BLaER1 treated with 17β-estradiol and CSF1 and Interleukin-3, amounts not matched to agents 10 nM and 100 nM (cell line): ENCODE measurements at regions not wholly inside any gene's neighbourhood (a gene's known extent, or its start where the extent isn't known, plus 50 kb on each side); places are given as distances from the start of the nearest gene placed in this dataset.

Source experiments
- H3K27ac ChIP-seq, 11 experiments: shearing (Covaris generic); formaldehyde crosslinking; 2 replicates each; pipeline ENCODE4 v1.8.1; 2022
- H3K27me3 ChIP-seq, 11 experiments: shearing (Covaris generic); formaldehyde crosslinking; 2 replicates each; pipeline ENCODE4 v1.8.1; 2022
- H3K36me3 ChIP-seq, 11 experiments: shearing (Covaris generic); formaldehyde crosslinking; 2 replicates each; pipeline ENCODE4 v1.8.1; 2022
- H3K4me1 ChIP-seq, 10 experiments: shearing (Covaris generic); formaldehyde crosslinking; 2 replicates each; pipeline ENCODE4 v1.8.1; 2022
- H3K4me2 ChIP-seq, 11 experiments: shearing (Covaris generic); formaldehyde crosslinking; 2 replicates each; pipeline ENCODE4 v1.8.1; 2022
- H3K4me3 ChIP-seq, 10 experiments: shearing (Covaris generic); formaldehyde crosslinking; 2 replicates each; pipeline ENCODE4 v1.8.1; 2022
- H3K9ac ChIP-seq, 11 experiments: shearing (Covaris generic); formaldehyde crosslinking; 2 replicates each; pipeline ENCODE4 v1.8.1; 2022
- H3K9me3 ChIP-seq, 11 experiments: shearing (Covaris generic); formaldehyde crosslinking; replicated peaks in 1 of 11; 2 replicates each; pipeline ENCODE4 v1.8.1; 2022
- H4K20me1 ChIP-seq, 11 experiments: shearing (Covaris generic); formaldehyde crosslinking; 2 replicates each; pipeline ENCODE4 v1.8.1; 2022
- Cebpa-rat ChIP-seq, 11 experiments: shearing (Covaris generic); IDR thresholded peaks; 2 replicates each; pipeline ENCODE4 v1.8.1; 2022

DNA sequence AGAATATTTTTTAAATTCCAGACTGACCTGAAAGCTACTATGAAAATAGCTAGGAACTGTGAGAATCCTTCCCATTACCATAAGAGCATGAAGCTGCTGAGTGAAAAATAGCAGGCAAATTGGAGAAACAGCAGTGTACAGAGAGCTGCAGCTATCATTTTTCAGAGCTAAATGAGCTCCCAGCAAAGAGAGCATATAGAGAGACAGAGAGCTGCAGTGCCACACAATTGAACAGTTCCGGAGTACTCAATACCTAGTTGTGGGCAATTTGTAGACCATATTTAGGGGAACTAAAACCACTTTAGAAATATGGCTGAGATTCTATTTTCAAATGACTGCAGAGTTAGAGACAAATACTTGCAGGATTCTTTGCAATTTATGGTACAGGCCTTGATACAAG, 645.3 kb downstream of the STK39 start:
- H3K9ac ChIP-seq = no peak overlapping the region
- H3K4me3 ChIP-seq = no peak overlapping the region
- H4K20me1 ChIP-seq = no peaks in the 10 kb centered on the region
- no peak for TF ChIP-seq Cebpa-rat (IDR thresholded peaks at IDR 0.05)
- H3K4me2 ChIP-seq = no peak overlapping the region
- no peaks in the 10 kb centered on the region for H3K36me3 ChIP-seq
- H3K9me3 ChIP-seq = no peaks in the 10 kb centered on the region
- no peak overlapping the region for H3K27ac ChIP-seq
- H3K27me3 ChIP-seq = no peaks in the 10 kb centered on the region
- H3K4me1 ChIP-seq = no peaks in the 10 kb centered on the region

DNA sequence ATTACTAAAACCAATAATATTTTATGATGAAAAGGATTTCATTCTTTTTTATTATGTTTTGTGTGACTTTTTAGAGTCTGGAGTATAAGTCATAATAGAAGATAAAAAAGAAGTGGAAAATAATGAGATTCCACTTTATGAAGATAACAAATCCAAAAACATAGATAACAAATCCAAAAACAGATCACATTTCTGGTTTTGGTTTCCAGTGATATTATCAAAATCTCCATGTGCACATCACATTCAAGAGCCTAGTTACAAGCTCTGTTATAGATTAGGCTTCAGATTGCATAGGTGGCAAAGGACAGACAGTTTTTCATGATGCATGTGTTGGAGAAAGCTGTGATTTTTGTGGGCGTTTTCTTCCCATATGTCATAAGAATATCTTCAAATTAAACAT, 648.2 kb downstream of the STK39 start:
- Histone ChIP-seq H3K9me3 (no peaks in the 10 kb centered on the region), H3K4me3 (no peak overlapping the region), H3K27me3 (no peaks in the 10 kb centered on the region), H3K4me2 (no peak overlapping the region), H3K4me1 (no peaks in the 10 kb centered on the region), H3K27ac (no peak overlapping the region), H4K20me1 (no peaks in the 10 kb centered on the region), H3K36me3 (no peaks in the 10 kb centered on the region), H3K9ac (no peak overlapping the region)
- no peak for TF ChIP-seq Cebpa-rat (IDR thresholded peaks at IDR 0.05)

DNA sequence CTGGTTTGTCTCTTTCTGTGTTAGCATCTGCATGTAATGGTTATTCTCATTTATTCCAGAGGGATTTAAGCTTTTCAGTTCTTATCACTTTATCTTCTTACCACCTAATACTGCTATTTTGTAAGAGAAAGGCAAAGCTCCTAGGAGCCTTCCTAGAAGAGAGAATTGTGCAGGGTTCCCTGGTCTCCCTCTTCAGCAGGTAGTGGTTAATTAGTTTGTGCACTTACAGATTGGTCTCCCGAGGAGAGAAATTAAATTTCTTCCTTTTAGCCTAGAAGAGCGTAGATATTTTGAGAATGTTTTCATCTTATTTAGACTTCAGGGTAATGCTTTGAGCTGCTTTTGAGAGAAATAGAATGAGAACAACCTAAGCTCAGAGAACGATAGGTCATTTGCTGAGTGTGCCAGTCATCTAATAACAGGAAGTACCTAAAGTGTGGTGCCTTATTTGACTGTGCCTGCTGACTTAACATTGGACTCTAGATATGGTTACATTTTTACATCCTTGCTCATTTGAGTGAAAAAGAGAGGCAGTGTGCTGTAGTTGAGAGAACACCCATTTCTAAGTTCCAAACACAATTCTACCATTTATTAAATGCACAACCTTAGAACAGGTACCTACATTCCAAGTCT, 651.4 kb downstream of the STK39 start:
- Histone ChIP-seq H3K9me3 (no peaks in the 10 kb centered on the region), H3K27me3 (no peaks in the 10 kb centered on the region), H4K20me1 (no peaks in the 10 kb centered on the region), H3K4me1 (no peaks in the 10 kb centered on the region), H3K4me3 (no peak overlapping the region), H3K4me2 (no peak overlapping the region), H3K9ac (no peak overlapping the region), H3K27ac (no peak overlapping the region), H3K36me3 (no peaks in the 10 kb centered on the region)
- TF ChIP-seq Cebpa-rat (IDR thresholded peaks at IDR 0.05) = no peak

DNA sequence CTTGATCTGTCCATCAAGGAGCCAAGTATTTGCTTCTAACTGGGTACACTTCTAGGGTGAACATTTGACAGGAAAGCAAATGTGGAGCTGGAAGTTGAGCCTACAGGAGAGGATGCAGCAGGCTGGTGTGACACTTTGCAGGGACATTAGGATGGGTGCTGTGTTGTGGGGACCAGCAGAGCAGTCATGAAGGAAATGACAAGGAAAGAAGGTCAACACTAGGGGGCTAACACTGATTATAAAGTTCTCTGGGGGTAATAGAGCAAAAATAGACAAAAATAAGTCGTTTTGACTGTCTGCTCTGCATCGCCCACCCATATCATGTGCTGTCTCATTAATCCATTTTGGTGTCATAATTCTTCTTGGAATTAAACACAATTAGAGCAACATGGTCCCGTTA, 652.4 kb downstream of the STK39 start:
- no peaks in the 10 kb centered on the region for H3K4me1 ChIP-seq
- H3K27me3 ChIP-seq = no peaks in the 10 kb centered on the region
- TF ChIP-seq Cebpa-rat (IDR thresholded peaks at IDR 0.05) = no peak
- no peak overlapping the region for H3K9ac ChIP-seq
- no peak overlapping the region for H3K4me3 ChIP-seq
- H3K9me3 ChIP-seq = no peaks in the 10 kb centered on the region
- H4K20me1 ChIP-seq = no peaks in the 10 kb centered on the region
- H3K27ac ChIP-seq = no peak overlapping the region
- no peaks in the 10 kb centered on the region for H3K36me3 ChIP-seq
- H3K4me2 ChIP-seq = no peak overlapping the region

DNA sequence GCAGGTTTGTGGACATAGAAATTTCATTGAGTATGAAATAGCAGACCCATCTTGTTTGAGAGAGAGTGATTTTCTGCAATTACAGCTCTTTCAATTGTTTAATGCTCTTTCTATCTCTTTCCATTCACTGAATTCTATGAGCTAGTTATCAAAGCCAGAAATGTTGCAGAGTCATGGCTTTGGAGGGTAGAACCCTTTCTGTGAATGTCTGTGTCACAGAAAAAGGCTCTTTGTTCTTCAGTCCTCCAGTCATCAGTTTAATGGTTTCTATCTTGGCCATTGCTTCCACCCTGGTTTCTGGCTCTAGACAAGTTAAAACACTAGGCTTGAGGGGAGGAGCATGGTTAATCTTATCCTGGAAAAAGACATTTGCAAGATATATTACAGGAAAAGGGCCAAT, 655.0 kb downstream of the STK39 start:
- Histone ChIP-seq H3K36me3 (no peaks in the 10 kb centered on the region), H3K9ac (no peak overlapping the region), H3K4me3 (no peak overlapping the region), H3K9me3 (no peaks in the 10 kb centered on the region), H4K20me1 (no peaks in the 10 kb centered on the region), H3K4me2 (no peak overlapping the region), H3K27ac (no peak overlapping the region), H3K4me1 (no peaks in the 10 kb centered on the region), H3K27me3 (no peaks in the 10 kb centered on the region)
- no peak for TF ChIP-seq Cebpa-rat (IDR thresholded peaks at IDR 0.05)

DNA sequence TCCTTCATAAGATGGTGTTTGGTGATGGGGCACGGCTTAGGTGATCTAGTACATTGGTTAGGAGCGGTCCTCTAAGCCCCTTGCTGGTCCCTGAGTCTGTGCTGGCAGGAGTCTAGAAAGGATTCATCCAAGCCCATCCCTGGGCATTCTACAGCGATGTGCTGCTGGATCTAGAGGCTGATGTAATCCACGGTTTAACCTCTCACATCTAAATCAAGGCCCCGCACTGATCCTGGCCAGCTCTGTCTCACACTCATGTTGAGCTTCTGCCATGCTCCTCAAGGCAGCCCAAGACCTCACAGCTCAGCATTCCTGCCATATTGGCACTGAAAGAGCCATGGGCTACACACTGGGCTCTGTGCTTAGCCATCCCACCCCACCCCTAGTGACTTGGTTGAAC, 664.8 kb downstream of the STK39 start:
- Histone ChIP-seq H3K27ac (no peak overlapping the region), H3K9me3 (no peaks in the 10 kb centered on the region), H3K36me3 (no peaks in the 10 kb centered on the region), H3K4me3 (no peak overlapping the region), H3K4me2 (no peak overlapping the region), H3K27me3 (no peaks in the 10 kb centered on the region), H3K4me1 (peaks cover 0 to 7% (median 0%) of the 10 kb centered on the region in 10 experiments; a peak in 4 of 20 replicates), H4K20me1 (no peaks in the 10 kb centered on the region), H3K9ac (no peak overlapping the region)
- no peak for TF ChIP-seq Cebpa-rat (IDR thresholded peaks at IDR 0.05)

DNA sequence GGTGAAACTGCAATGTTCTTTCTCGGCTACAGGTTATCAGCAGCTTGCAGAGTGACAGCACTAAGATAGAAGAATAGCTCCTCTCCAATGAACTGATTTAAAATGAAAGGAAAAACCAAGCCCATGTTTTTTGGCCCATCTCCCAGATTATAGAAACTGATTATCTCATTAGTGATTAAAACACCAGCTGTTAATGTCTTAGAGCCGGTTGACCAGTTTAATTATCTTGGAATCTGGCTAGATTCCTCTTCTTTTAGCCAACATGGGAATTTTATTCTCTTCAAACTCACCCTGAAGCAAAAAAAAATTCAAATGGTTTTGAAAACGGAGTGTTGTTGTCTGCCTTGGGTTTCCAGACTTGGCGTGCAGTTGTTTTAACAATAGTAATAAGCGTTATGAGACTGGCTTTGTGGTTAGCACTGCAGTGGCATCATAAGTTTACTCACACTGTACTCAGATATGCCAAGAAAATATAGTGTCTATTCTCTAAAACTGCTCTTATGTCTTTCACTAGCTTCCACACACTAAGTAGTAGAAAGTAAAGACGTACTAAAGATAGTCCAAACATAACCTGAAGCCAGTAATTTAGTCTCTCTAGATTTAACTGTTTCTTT, 665.3 kb downstream of the STK39 start:
- Histone ChIP-seq H3K9me3 (no peaks in the 10 kb centered on the region), H3K4me3 (no peak overlapping the region), H3K9ac (no peak overlapping the region), H3K36me3 (no peaks in the 10 kb centered on the region), H3K4me2 (no peak overlapping the region), H4K20me1 (no peaks in the 10 kb centered on the region), H3K27ac (no peak overlapping the region), H3K27me3 (no peaks in the 10 kb centered on the region), H3K4me1 (peaks cover 0 to 7% (median 0%) of the 10 kb centered on the region in 10 experiments; a peak in 4 of 20 replicates)
- no peak for TF ChIP-seq Cebpa-rat (IDR thresholded peaks at IDR 0.05)

DNA sequence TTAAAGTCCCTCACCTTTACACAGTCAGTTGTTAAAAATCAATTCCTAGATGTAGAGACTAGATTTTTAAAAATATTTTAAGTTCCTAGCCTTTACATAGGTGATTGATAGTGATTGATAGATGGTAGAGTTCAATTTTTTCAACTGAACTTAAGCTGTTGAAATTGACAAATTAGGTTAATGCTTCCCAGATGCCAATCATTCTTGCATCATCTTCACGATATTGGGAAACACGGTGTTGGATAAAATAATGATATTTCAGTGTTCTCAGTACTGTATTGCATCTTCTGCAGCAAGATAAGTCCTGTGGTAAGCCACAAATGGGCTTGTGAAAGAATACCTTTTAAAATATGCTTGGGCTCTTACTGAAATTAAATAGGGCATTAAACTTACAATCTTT, 667.6 kb downstream of the STK39 start:
- no peak overlapping the region for H3K4me3 ChIP-seq
- peaks cover 0 to 7% (median 0%) of the 10 kb centered on the region in 10 experiments; a peak in 4 of 20 replicates for H3K4me1 ChIP-seq
- H3K4me2 ChIP-seq = no peak overlapping the region
- H3K9me3 ChIP-seq = no peaks in the 10 kb centered on the region
- H4K20me1 ChIP-seq = no peaks in the 10 kb centered on the region
- no peaks in the 10 kb centered on the region for H3K27me3 ChIP-seq
- TF ChIP-seq Cebpa-rat (IDR thresholded peaks at IDR 0.05) = no peak
- no peak overlapping the region for H3K27ac ChIP-seq
- no peak overlapping the region for H3K9ac ChIP-seq
- H3K36me3 ChIP-seq = no peaks in the 10 kb centered on the region

DNA sequence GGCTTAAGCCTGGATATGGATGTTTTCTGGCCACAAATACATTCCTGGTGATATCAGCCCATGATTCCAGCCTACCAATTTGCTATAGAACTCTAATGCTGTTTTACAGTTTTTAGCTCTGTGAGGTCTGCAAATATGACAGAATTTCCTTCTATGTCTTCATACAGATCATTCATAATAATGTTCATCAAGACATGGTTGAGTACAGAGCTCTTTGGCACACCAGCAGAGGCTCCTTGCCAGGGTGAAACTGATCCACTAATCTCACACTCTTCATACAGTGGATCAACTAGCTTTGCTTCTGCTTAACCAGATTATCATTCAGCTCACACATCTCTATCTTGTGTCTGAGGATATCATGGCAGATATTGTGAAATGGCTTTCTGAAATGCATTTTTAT, 672.1 kb downstream of the STK39 start:
- H3K4me3 ChIP-seq = no peak overlapping the region
- TF ChIP-seq Cebpa-rat (IDR thresholded peaks at IDR 0.05) = no peak
- no peak overlapping the region for H3K9ac ChIP-seq
- H3K4me1 ChIP-seq = peaks cover 0 to 7% (median 0%) of the 10 kb centered on the region in 10 experiments; a peak in 4 of 20 replicates
- no peaks in the 10 kb centered on the region for H4K20me1 ChIP-seq
- no peaks in the 10 kb centered on the region for H3K27me3 ChIP-seq
- no peaks in the 10 kb centered on the region for H3K9me3 ChIP-seq
- no peaks in the 10 kb centered on the region for H3K36me3 ChIP-seq
- no peak overlapping the region for H3K4me2 ChIP-seq
- no peak overlapping the region for H3K27ac ChIP-seq

DNA sequence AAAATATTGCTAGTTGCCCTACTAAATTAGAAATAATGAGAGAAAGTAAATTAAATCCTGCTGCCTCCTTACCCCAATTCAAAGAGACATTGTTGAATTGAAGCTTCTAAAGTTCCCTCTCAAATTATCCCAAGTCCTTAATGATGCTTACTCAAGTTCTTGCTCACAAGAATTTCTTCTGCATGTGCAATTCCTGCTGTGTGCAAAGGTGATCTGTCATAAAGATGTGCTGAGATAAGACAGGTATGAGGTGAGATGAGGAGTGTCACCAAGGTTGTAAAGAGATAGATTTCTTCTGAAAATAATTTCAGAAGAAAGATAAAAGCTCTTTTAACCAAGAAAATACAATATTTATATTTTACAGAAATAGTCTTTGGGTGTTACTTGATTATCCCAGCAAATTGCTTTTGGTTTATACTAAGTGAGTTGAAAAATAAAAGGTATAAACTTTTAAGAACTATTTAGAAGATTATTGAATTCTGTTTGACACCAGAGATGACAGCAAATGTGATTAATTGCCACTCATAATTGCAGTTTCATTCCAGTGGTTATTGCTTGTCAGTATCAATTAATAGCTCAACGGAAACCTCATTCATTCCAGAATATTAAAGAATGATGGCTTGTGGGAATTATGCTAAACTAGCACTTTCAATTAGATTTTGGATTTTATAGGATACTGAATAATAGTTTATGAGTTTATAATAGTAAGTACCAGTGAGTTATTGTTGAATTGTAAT, 674.3 kb downstream of the STK39 start:
- Histone ChIP-seq H3K4me1 (no peaks in the 10 kb centered on the region), H3K9me3 (no peaks in the 10 kb centered on the region), H4K20me1 (no peaks in the 10 kb centered on the region), H3K4me3 (no peak overlapping the region), H3K27ac (no peak overlapping the region), H3K27me3 (no peaks in the 10 kb centered on the region), H3K4me2 (no peak overlapping the region), H3K9ac (no peak overlapping the region), H3K36me3 (no peaks in the 10 kb centered on the region)
- TF ChIP-seq Cebpa-rat (IDR thresholded peaks at IDR 0.05) = no peak
